H1 (cell line): ENCODE measurements at regions not wholly inside any gene's neighbourhood (a gene's known extent, or its start where the extent isn't known, plus 50 kb on each side); places are given as distances from the start of the nearest gene placed in this dataset.

Experiments used
- CTCF ChIA-PET: fragments of 300-600 bp; sonication (Branson Sonifier 250); formaldehyde crosslinking; loops from one replicate; lab custom pipeline; 2021; ENCODE audit not compliant: partially characterized antibody; lab: Charles Lee
- POLR2A ChIA-PET: fragments of 300-600 bp; sonication (Branson Sonifier 250); formaldehyde crosslinking; loops from one replicate; lab custom pipeline; 2021; ENCODE audit warnings: inconsistent platforms; ENCODE audit not compliant: partially characterized antibody; lab: Charles Lee
- DNase-seq, 2 experiments: peaks; one replicate each; pipeline versions ENCODE4 v3.0.0 to v3.0.0-alpha.2; 2010 to 2022; ENCODE audit warnings: low spot score in 2 of 2, low read depth in 1 of 2, mixed read lengths in 1 of 2
- FAIRE-seq: peaks from 2 replicates; lab custom pipeline; 2011; peaks lifted over from hg19 to GRCh38; lab: Jason Lieb, UNC
- H2AFZ ChIP-seq: 2 replicates; pipeline ENCODE4 v1.8.1; 2012; ENCODE audit warnings: low read length, inconsistent platforms
- H2AK5ac ChIP-seq: 2 replicates; pipeline ENCODE4 v1.6.1; 2013; ENCODE audit warnings: low read depth, low read length
- H2BK120ac ChIP-seq: replicated peaks from 2 replicates; pipeline ENCODE3; 2013; ENCODE audit warnings: low read depth, low read length, inconsistent platforms
- H2BK12ac ChIP-seq: 2 replicates; pipeline ENCODE4 v1.6.1; 2013; ENCODE audit warnings: low read depth, low read length
- H2BK15ac ChIP-seq: 2 replicates; pipeline ENCODE4 v1.6.1; 2013; ENCODE audit warnings: low read length
- H2BK20ac ChIP-seq: 2 replicates; pipeline ENCODE4 v1.6.1; 2013; ENCODE audit warnings: low read length
- H2BK5ac ChIP-seq: 2 replicates; pipeline ENCODE4 v1.6.1; 2013; ENCODE audit warnings: low read depth, low read length
- H3K14ac ChIP-seq: 2 replicates; pipeline ENCODE4 v1.6.1; 2013; ENCODE audit warnings: inconsistent platforms; ENCODE audit not compliant: insufficient read length
- H3K18ac ChIP-seq: 2 replicates; pipeline ENCODE4 v1.6.1; 2013; ENCODE audit warnings: low read length; ENCODE audit errors: extremely low read depth
- H3K23ac ChIP-seq: 2 replicates; pipeline ENCODE4 v1.6.1; 2013; ENCODE audit warnings: inconsistent platforms; ENCODE audit not compliant: insufficient read length
- H3K23me2 ChIP-seq: 2 replicates; pipeline ENCODE4 v1.6.1; 2013; ENCODE audit warnings: low read depth, low read length
- H3K27ac ChIP-seq: 2 replicates; pipeline ENCODE4 v1.6.1; 2011; ENCODE audit warnings: low read depth, low read length, inconsistent platforms
- H3K27me3 ChIP-seq, 4 experiments: replicated peaks in 1 of 4; 1 replicate in 1 of 4; 2 replicates in 3 of 4; pipeline versions ENCODE4 v1.6.1 to v1.8.1; 2011 to 2013; ENCODE audit warnings: low read length in 3 of 4, mild to moderate bottlenecking in 3 of 4, inconsistent platforms in 2 of 4, mixed read lengths in 2 of 4, moderate library complexity in 1 of 4; ENCODE audit not compliant: control insufficient read depth in 3 of 4, insufficient read depth in 3 of 4; ENCODE audit errors: extremely low read depth in 1 of 4
- H3K36me3 ChIP-seq, 4 experiments: 2 replicates each; pipeline versions ENCODE4 v1.6.1 to v1.8.1; 2011 to 2013; ENCODE audit warnings: mild to moderate bottlenecking in 4 of 4, low read length in 3 of 4, moderate library complexity in 2 of 4, control low read depth in 1 of 4, inconsistent platforms in 1 of 4; ENCODE audit not compliant: insufficient read depth in 4 of 4, control insufficient read depth in 2 of 4
- H3K4ac ChIP-seq: replicated peaks from 2 replicates; pipeline ENCODE3; 2013; ENCODE audit warnings: low read length, low read depth, mixed read lengths, inconsistent platforms; ENCODE audit not compliant: insufficient read length
- H3K4me1 ChIP-seq, 4 experiments: replicated peaks in 1 of 4; 1 replicate in 1 of 4; 2 replicates in 3 of 4; pipeline versions ENCODE4 v1.6.1 to v1.8.1; 2011 to 2013; ENCODE audit warnings: low read length in 3 of 4, inconsistent platforms in 2 of 4, mixed read lengths in 1 of 4; ENCODE audit not compliant: insufficient read depth in 4 of 4, control insufficient read depth in 3 of 4
- H3K4me2 ChIP-seq, 2 experiments: 2 replicates each; pipeline versions ENCODE4 v1.6.1 to v1.8.1; 2011 to 2013; ENCODE audit warnings: low read depth in 2 of 2, low read length in 2 of 2, control low read depth in 1 of 2, inconsistent platforms in 1 of 2, mild to moderate bottlenecking in 1 of 2; ENCODE audit not compliant: insufficient read depth in 1 of 2
- H3K4me3 ChIP-seq, 4 experiments: fragments of 200-600, 300-600 bp in 1 of 4; sonication (generic), shearing (Covaris generic), sonication (Bioruptor Twin) in 1 of 4; 2 replicates each; pipeline versions ENCODE4 v1.5.1 to v1.8.1; 2011 to 2016; ENCODE audit warnings: low read length in 4 of 4, low read depth in 3 of 4, control low read depth in 2 of 4, inconsistent platforms in 2 of 4, mild to moderate bottlenecking in 2 of 4, mixed read lengths in 1 of 4, moderate library complexity in 1 of 4; ENCODE audit not compliant: insufficient read depth in 2 of 4; ENCODE audit errors: extremely low read depth in 1 of 4
- H3K56ac ChIP-seq: replicated peaks from 2 replicates; pipeline ENCODE3; 2013; ENCODE audit warnings: low read depth, mild to moderate bottlenecking, mixed read lengths, low read length, inconsistent platforms; ENCODE audit not compliant: insufficient read length
- H3K79me1 ChIP-seq: 2 replicates; pipeline ENCODE4 v1.6.1; 2013; ENCODE audit warnings: low read depth, low read length, control low read depth
- H3K79me2 ChIP-seq, 2 experiments: 2 replicates each; pipeline versions ENCODE4 v1.6.1 to v1.8.1; 2012 to 2013; ENCODE audit warnings: low read length in 2 of 2, mild to moderate bottlenecking in 2 of 2, inconsistent platforms in 1 of 2; ENCODE audit not compliant: insufficient read depth in 2 of 2, control insufficient read depth in 1 of 2
- H3K9ac ChIP-seq, 4 experiments: replicated peaks in 1 of 4; 1 replicate in 1 of 4; 2 replicates in 3 of 4; pipeline versions ENCODE4 v1.6.1 to v1.8.1; 2011 to 2013; ENCODE audit warnings: low read depth in 3 of 4, low read length in 3 of 4, control low read depth in 2 of 4, mild to moderate bottlenecking in 2 of 4, moderate library complexity in 2 of 4, inconsistent platforms in 1 of 4; ENCODE audit errors: extremely low read depth in 1 of 4
- H3K9me3 ChIP-seq, 2 experiments: 2 replicates each; pipeline versions ENCODE4 v1.6.1 to v1.8.1; 2012 to 2013; ENCODE audit warnings: mild to moderate bottlenecking in 2 of 2, moderate library complexity in 2 of 2, control low read depth in 1 of 2, inconsistent platforms in 1 of 2, low read depth in 1 of 2, low read length in 1 of 2, mixed read lengths in 1 of 2; ENCODE audit not compliant: insufficient read depth in 2 of 2
- H4K20me1 ChIP-seq, 2 experiments: replicated peaks in 1 of 2; 2 replicates each; pipeline versions ENCODE3 to v1.8.1; 2011 to 2013; ENCODE audit warnings: inconsistent platforms in 2 of 2, low read length in 2 of 2, mild to moderate bottlenecking in 1 of 2; ENCODE audit not compliant: insufficient read depth in 2 of 2, control insufficient read depth in 1 of 2
- H4K5ac ChIP-seq: 2 replicates; pipeline ENCODE4 v1.6.1; 2013; ENCODE audit warnings: low read length, low read depth, mixed read lengths, inconsistent platforms; ENCODE audit not compliant: insufficient read length
- H4K8ac ChIP-seq: 2 replicates; pipeline ENCODE4 v1.8.0; 2013; ENCODE audit warnings: mild to moderate bottlenecking, moderate library complexity, low read length, inconsistent platforms; ENCODE audit not compliant: insufficient read depth; ENCODE audit errors: extremely low read depth
- H4K91ac ChIP-seq: replicated peaks from 2 replicates; pipeline ENCODE3; 2013; ENCODE audit warnings: low read length, mixed read lengths, inconsistent platforms; ENCODE audit not compliant: insufficient read length
- ASH2L ChIP-seq: fragments of 200-600, 300-600 bp; sonication (generic); IDR thresholded peaks from one replicate; pipeline ENCODE4 v1.7.1; 2017; ENCODE audit warnings: low read length
- RAD21 ChIP-seq, 2 experiments: IDR thresholded peaks in 1 of 2; conservative IDR thresholded peaks in 1 of 2; 2 replicates each; pipeline ENCODE4 v1.6.1; 2011; ENCODE audit warnings: low read depth in 2 of 2, low read length in 2 of 2, improper control_type of control experiment in 1 of 2, inconsistent platforms in 1 of 2, mild to moderate bottlenecking in 1 of 2, moderate library complexity in 1 of 2
- SP1 ChIP-seq: IDR thresholded peaks from 2 replicates; pipeline ENCODE4 v1.6.1; 2011; ENCODE audit warnings: low read depth, low read length
- WGBS, 2 experiments: shearing (Covaris generic) in 1 of 2; methylation state at CpG; one replicate each; pipeline versions ENCODE4 v1.1.6 to v1.1.7; 2013 to 2015; ENCODE audit warnings: low lambda C conversion rate in 2 of 2, mixed read lengths in 2 of 2, inconsistent platforms in 1 of 2, low coverage in 1 of 2, missing lambda C conversion rate in 1 of 2; ENCODE audit not compliant: insufficient replicate concordance in 2 of 2, insufficient coverage in 1 of 2, insufficient read length in 1 of 2; ENCODE audit errors: extremely low coverage in 1 of 2, missing lambda C conversion rate in 1 of 2; 5-methylcytosine and 5-hydroxymethylcytosine counted together
- TF ChIP-seq, protein P1 (sequence below), 3 experiments: IDR thresholded peaks; 1 replicate in 2 of 3; 2 replicates in 1 of 3; pipeline versions ENCODE4 v1.5.1 to v1.6.1; 2011; ENCODE audit warnings: low read length in 3 of 3, mild to moderate bottlenecking in 3 of 3, inconsistent platforms in 2 of 3, low read depth in 1 of 3, moderate library complexity in 1 of 3; ENCODE audit not compliant: insufficient read depth in 1 of 3; ENCODE audit errors: control extremely low read depth in 1 of 3

DNA sequence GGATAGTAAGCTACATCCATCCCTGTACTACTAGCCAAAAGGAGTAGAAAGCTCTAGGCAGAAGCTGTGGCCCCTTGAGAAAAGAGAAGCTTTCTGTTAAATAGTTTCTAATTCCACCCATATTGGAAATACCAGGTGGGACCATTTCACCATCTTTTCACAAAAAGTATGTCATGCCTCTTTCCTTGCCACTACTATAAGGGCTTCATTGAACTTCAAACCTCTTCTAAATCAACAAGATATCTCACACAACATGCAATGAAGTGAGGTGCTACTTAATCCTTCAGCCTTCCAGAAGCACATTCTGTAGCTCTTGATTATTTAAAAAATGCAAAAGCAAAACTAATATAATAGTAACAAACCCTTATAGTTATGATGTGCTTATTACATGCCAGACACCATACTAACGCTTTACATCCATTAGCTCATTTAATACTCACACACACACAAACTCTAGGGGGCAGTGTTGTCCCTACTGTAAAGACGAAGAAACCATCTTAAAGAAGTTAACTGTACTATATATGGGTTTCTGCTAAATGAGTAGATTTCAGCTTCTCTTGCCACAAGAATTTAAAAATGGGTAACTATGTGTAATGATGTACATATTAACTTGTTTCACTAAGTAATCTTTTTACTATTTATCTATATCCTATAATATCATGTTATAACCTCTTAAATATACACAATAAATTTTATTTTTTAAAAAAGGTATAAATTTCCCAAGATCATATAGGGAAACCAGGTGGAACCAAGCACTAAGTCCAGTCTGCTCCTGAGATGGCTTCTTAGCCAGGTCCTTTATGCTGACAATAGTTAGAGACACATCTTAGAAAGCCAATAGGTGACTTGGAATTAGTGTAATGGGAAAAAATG is 124.4 kb downstream of the RPS29 start:
- Histone ChIP-seq H3K4ac (no peak overlapping the region), H3K9me3 (peaks cover 0 to 2% of the 10 kb centered on the region in 2 experiments; a peak in 1 of 4 replicates), H4K5ac (no peak overlapping the region)
- FAIRE-seq: peak; percentile 52
- TF ChIP-seq, protein P1, sequence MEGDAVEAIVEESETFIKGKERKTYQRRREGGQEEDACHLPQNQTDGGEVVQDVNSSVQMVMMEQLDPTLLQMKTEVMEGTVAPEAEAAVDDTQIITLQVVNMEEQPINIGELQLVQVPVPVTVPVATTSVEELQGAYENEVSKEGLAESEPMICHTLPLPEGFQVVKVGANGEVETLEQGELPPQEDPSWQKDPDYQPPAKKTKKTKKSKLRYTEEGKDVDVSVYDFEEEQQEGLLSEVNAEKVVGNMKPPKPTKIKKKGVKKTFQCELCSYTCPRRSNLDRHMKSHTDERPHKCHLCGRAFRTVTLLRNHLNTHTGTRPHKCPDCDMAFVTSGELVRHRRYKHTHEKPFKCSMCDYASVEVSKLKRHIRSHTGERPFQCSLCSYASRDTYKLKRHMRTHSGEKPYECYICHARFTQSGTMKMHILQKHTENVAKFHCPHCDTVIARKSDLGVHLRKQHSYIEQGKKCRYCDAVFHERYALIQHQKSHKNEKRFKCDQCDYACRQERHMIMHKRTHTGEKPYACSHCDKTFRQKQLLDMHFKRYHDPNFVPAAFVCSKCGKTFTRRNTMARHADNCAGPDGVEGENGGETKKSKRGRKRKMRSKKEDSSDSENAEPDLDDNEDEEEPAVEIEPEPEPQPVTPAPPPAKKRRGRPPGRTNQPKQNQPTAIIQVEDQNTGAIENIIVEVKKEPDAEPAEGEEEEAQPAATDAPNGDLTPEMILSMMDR (IDR thresholded peaks at IDR 0.05; ENCODE audit: control extremely low read depth in 1 of 3, insufficient read depth in 1 of 3, low read depth in 1 of 3, low read length in 3 of 3): peak in 2 of 3 experiments; percentile 43 to 74; a peak in 2 of 4 replicates
- TF ChIP-seq RAD21 (IDR thresholded peaks at IDR 0.05 in 1 of 2, conservative IDR thresholded peaks at IDR 0.05 in 1 of 2; ENCODE audit: low read depth in 2 of 2, low read length in 2 of 2) (peak; percentile 77 to 78), ASH2L (no peak), SP1 (no peak)
- TF ChIP-seq, all 59 proteins: peak for 2
- ChIA-PET POLR2A (interaction anchor here (0.7 to 1.6 kb wide), 2 partner anchors 122 to 124 kb away, joined by 3 to 6 read pairs; no protein-coding TSS in a partner anchor), CTCF (interaction anchor here (0.5 to 7.3 kb wide), 56 partner anchors 10 to 1544 kb away, joined by 3 to 51 read pairs (median 4); partner anchors contain the start of genes LRR1, MGAT2, RPL36AL and RPS29)
- Histone ChIP-seq H3K56ac (no peak overlapping the region), H3K4me1 (peaks cover 0 to 7% (median 5%) of the 10 kb centered on the region in 4 experiments; a peak in 4 of 7 replicates), H4K20me1 (no peaks in the 10 kb centered on the region), H2AK5ac (no peak overlapping the region), H3K79me1 (no peaks in the 10 kb centered on the region), H4K91ac (no peak overlapping the region), H3K14ac (no peak overlapping the region), H3K36me3 (no peaks in the 10 kb centered on the region), H3K18ac (no peak overlapping the region), H3K27me3 (no peaks in the 10 kb centered on the region), H3K23me2 (no peaks in the 10 kb centered on the region), H3K9ac (no peak overlapping the region), H3K79me2 (no peaks in the 10 kb centered on the region), H2BK20ac (no peak overlapping the region), H2BK15ac (no peak overlapping the region), H2BK5ac (no peak overlapping the region), H4K8ac (no peak overlapping the region), H3K4me2 (no peak overlapping the region), H3K27ac (no peak overlapping the region), H3K23ac (no peak overlapping the region), H3K4me3 (no peak overlapping the region), H2AFZ (no peak overlapping the region), H2BK12ac (no peak overlapping the region), H2BK120ac (no peak overlapping the region)
- DNase-seq: no peak
- WGBS, 2 experiments: 19% methylated on average over 2 of the region's 2 CpGs; no CpG with 5 or more reads in 1 of the 2 experiments
